ENCODE measurements at regions not wholly inside any gene's neighbourhood (a gene's known extent, or its start where the extent isn't known, plus 50 kb on each side); places are given as distances from the start of the nearest gene placed in this dataset.

GRCh38 chr13:112200200-112200599 lies 133.3 kb downstream of the SOX1 start:
- Histone ChIP-seq H3K36me3 (ENCODE audit: low read depth) (no peaks in the 10 kb centered on the region), H3K4me3 (no peak overlapping the region), H3K4me1 (replicated peaks; ENCODE audit: insufficient read depth) (no peaks in the 10 kb centered on the region), H3K9me3 (ENCODE audit: insufficient read depth, low read depth) (no peaks in the 10 kb centered on the region), H3K9me2 (ENCODE audit: insufficient read depth) (no peaks in the 10 kb centered on the region), H2AFZ (no peak overlapping the region), H3K79me2 (ENCODE audit: low read depth) (no peaks in the 10 kb centered on the region), H4K20me1 (ENCODE audit: insufficient read depth) (no peaks in the 10 kb centered on the region), H3K27ac (no peak overlapping the region), H3F3A (ENCODE audit: insufficient read depth, low read depth) (no peaks in the 10 kb centered on the region), H3K4me2 (no peak overlapping the region), H3K27me3 (ENCODE audit: insufficient read depth, low read depth) (peaks cover 78% of the 10 kb centered on the region)
- POLR2A ChIA-PET (ENCODE audit: unreplicated experiment) = no interaction called here
- no peak for TF ChIP-seq EZH2 (IDR thresholded peaks at IDR 0.05; ENCODE audit: low read depth)
- TF ChIP-seq, protein P1, sequence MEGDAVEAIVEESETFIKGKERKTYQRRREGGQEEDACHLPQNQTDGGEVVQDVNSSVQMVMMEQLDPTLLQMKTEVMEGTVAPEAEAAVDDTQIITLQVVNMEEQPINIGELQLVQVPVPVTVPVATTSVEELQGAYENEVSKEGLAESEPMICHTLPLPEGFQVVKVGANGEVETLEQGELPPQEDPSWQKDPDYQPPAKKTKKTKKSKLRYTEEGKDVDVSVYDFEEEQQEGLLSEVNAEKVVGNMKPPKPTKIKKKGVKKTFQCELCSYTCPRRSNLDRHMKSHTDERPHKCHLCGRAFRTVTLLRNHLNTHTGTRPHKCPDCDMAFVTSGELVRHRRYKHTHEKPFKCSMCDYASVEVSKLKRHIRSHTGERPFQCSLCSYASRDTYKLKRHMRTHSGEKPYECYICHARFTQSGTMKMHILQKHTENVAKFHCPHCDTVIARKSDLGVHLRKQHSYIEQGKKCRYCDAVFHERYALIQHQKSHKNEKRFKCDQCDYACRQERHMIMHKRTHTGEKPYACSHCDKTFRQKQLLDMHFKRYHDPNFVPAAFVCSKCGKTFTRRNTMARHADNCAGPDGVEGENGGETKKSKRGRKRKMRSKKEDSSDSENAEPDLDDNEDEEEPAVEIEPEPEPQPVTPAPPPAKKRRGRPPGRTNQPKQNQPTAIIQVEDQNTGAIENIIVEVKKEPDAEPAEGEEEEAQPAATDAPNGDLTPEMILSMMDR (conservative IDR thresholded peaks at IDR 0.05) = no peak
- intact Hi-C loops (cut with micrococcal nuclease; ENCODE audit: unreplicated experiment) = no loop called here
- no peak for DNase-seq
- CTCF ChIA-PET = no interaction called here
- BruUV-seq (replicated peaks) = no TSS peak

GRCh38 chr13:112202266-112202665 lies 135.3 kb downstream of the SOX1 start:
- Histone ChIP-seq H3K27ac (no peak overlapping the region), H3K79me2 (ENCODE audit: low read depth) (no peaks in the 10 kb centered on the region), H3F3A (ENCODE audit: insufficient read depth, low read depth) (no peaks in the 10 kb centered on the region), H3K36me3 (ENCODE audit: low read depth) (no peaks in the 10 kb centered on the region), H2AFZ (no peak overlapping the region), H3K9me2 (ENCODE audit: insufficient read depth) (no peaks in the 10 kb centered on the region), H4K20me1 (ENCODE audit: insufficient read depth) (no peaks in the 10 kb centered on the region), H3K9me3 (ENCODE audit: insufficient read depth, low read depth) (no peaks in the 10 kb centered on the region), H3K4me3 (no peak overlapping the region), H3K4me2 (no peak overlapping the region), H3K27me3 (ENCODE audit: insufficient read depth, low read depth) (peaks cover 95% of the 10 kb centered on the region), H3K4me1 (replicated peaks; ENCODE audit: insufficient read depth) (no peaks in the 10 kb centered on the region)
- CTCF ChIA-PET = no interaction called here
- no peak for DNase-seq
- BruUV-seq (replicated peaks) = no TSS peak
- POLR2A ChIA-PET (ENCODE audit: unreplicated experiment) = no interaction called here
- TF ChIP-seq EZH2 (IDR thresholded peaks at IDR 0.05; ENCODE audit: low read depth) = no peak
- TF ChIP-seq, protein P1 (conservative IDR thresholded peaks at IDR 0.05) = no peak
- intact Hi-C loops (cut with micrococcal nuclease; ENCODE audit: unreplicated experiment) = no loop called here

- BruUV-seq (replicated peaks) = no TSS peak
- TF ChIP-seq EZH2 (IDR thresholded peaks at IDR 0.05; ENCODE audit: low read depth) = no peak
- TF ChIP-seq, protein P1 (conservative IDR thresholded peaks at IDR 0.05) = no peak
- intact Hi-C loops (cut with micrococcal nuclease; ENCODE audit: unreplicated experiment) = no loop called here
- Histone ChIP-seq H3K4me3 (no peak overlapping the region), H2AFZ (no peak overlapping the region), H3K36me3 (ENCODE audit: low read depth) (no peaks in the 10 kb centered on the region), H3K4me2 (no peak overlapping the region), H3K79me2 (ENCODE audit: low read depth) (no peaks in the 10 kb centered on the region), H3F3A (ENCODE audit: insufficient read depth, low read depth) (no peaks in the 10 kb centered on the region), H3K9me2 (ENCODE audit: insufficient read depth) (no peaks in the 10 kb centered on the region), H3K27ac (no peak overlapping the region), H3K27me3 (ENCODE audit: insufficient read depth, low read depth) (peaks cover 95% of the 10 kb centered on the region), H3K4me1 (replicated peaks; ENCODE audit: insufficient read depth) (no peaks in the 10 kb centered on the region), H4K20me1 (ENCODE audit: insufficient read depth) (no peaks in the 10 kb centered on the region), H3K9me3 (ENCODE audit: insufficient read depth, low read depth) (no peaks in the 10 kb centered on the region)
- ChIA-PET CTCF (no interaction called here), POLR2A (ENCODE audit: unreplicated experiment) (no interaction called here)
- no peak for DNase-seq
Measured at GRCh38 chr13:112202966-112203365, 136.0 kb downstream of the SOX1 start.

All from PC-9 (cell line).